ENCODE measurements at regions not wholly inside any gene's neighbourhood (a gene's known extent, or its start where the extent isn't known, plus 50 kb on each side); places are given as distances from the start of the nearest gene placed in this dataset.

- ATAC-seq (ENCODE audit: low FRiP score) (no peak), DNase-seq (ENCODE audit: low spot score) (no peak)
- TF ChIP-seq CTCF (IDR thresholded peaks at IDR 0.05): no peak
Observed at GRCh38 chr12:116339062-116339461, 61.6 kb upstream of the MED13L start.

- no peak for TF ChIP-seq CTCF (IDR thresholded peaks at IDR 0.05)
- ATAC-seq (ENCODE audit: low FRiP score) (no peak), DNase-seq (ENCODE audit: low spot score) (no peak)
Observed at GRCh38 chr12:116339800-116340371, 62.4 kb upstream of the MED13L start.

GRCh38 chr12:116343331-116343884 lies 65.9 kb upstream of the MED13L start:
- TF ChIP-seq CTCF (IDR thresholded peaks at IDR 0.05): no peak
- no peak for ATAC-seq (ENCODE audit: low FRiP score)
- no peak for DNase-seq (ENCODE audit: low spot score)

GRCh38 chr12:116346222-116346621 lies 68.7 kb upstream of the MED13L start:
- DNase-seq (ENCODE audit: low spot score) (no peak), ATAC-seq (ENCODE audit: low FRiP score) (no peak)
- TF ChIP-seq CTCF (IDR thresholded peaks at IDR 0.05): no peak

- no peak for DNase-seq (ENCODE audit: low spot score)
- TF ChIP-seq CTCF (IDR thresholded peaks at IDR 0.05): no peak
- ATAC-seq (ENCODE audit: low FRiP score): peak; percentile 76
Observed at GRCh38 chr12:116346741-116347140, 69.2 kb upstream of the MED13L start.

- no peak for DNase-seq (ENCODE audit: low spot score)
- ATAC-seq (ENCODE audit: low FRiP score): no peak
- no peak for TF ChIP-seq CTCF (IDR thresholded peaks at IDR 0.05)
Observed at GRCh38 chr12:116347265-116347664, 69.8 kb upstream of the MED13L start.

GRCh38 chr12:116352315-116352835 lies 74.9 kb upstream of the MED13L start:
- no peak for ATAC-seq (ENCODE audit: low FRiP score)
- DNase-seq (ENCODE audit: low spot score): no peak
- TF ChIP-seq CTCF (IDR thresholded peaks at IDR 0.05): no peak

Data from omental fat pad (tissue), 3 donors.